GM12878 (cell line): ENCODE measurements at regions not wholly inside any gene's neighbourhood (a gene's known extent, or its start where the extent isn't known, plus 50 kb on each side); places are given as distances from the start of the nearest gene placed in this dataset.

Experiments used
- ATAC-seq: fragments of 200-7000 bp; cut with Tn5 transposase; 3 replicates; pipeline ENCODE4 v1.9.1; 2020; ENCODE audit warnings: mild to moderate bottlenecking, moderate library complexity
- BruUV-seq: library from RNA; stranded (reverse); fragments of 400-500 nt; replicated peaks from 2 replicates; lab custom pipeline; 2021; lab: Mats Ljungman, UMichigan
- CTCF ChIA-PET: fragments of 300-600 bp; sonication (Branson Sonifier 250); formaldehyde crosslinking; extraction: SDS; loops from one replicate; lab custom pipeline; 2021; ENCODE audit warnings: inconsistent platforms; lab: Yijun Ruan, JAX
- POLR2A ChIA-PET: fragments of 350-600 bp; formaldehyde crosslinking; extraction: SDS; loops from one replicate; lab custom pipeline; 2021; ENCODE audit warnings: inconsistent platforms; lab: Charles Lee
- RAD21 ChIA-PET: fragments of 300-600 bp; sonication (Branson Sonifier 250); formaldehyde crosslinking; loops from one replicate; lab custom pipeline; 2023; ENCODE audit warnings: antibody characterized with exemption; ENCODE audit not compliant: unreplicated experiment; lab: Charles Lee
- SMC1A ChIA-PET: fragments of 300-600 bp; sonication (Branson Sonifier 250); formaldehyde crosslinking; loops from one replicate; lab custom pipeline; 2023; ENCODE audit not compliant: unreplicated experiment, uncharacterized antibody; lab: Charles Lee
- DNase-seq: peaks from one replicate; pipeline ENCODE4 v3.0.0-alpha.2; 2011; ENCODE audit warnings: low read depth, low spot score
- FAIRE-seq: peaks from 3 replicates; lab custom pipeline; 2011; peaks lifted over from hg19 to GRCh38; lab: Jason Lieb, UNC
- H2AFZ ChIP-seq: 2 replicates; pipeline ENCODE4 v1.6.0; 2011; ENCODE audit warnings: low read depth, low read length, control low read depth; ENCODE audit not compliant: control insufficient read depth
- H3K27ac ChIP-seq: 2 replicates; pipeline ENCODE4 v1.5.1; 2011; ENCODE audit warnings: control low read depth; ENCODE audit not compliant: control insufficient read depth, insufficient read depth
- H3K27me3 ChIP-seq, 2 experiments: replicated peaks in 1 of 2; 2 replicates each; pipeline versions ENCODE4 v1.6.0 to v1.6.1; 2011; ENCODE audit warnings: low read length in 1 of 2; ENCODE audit not compliant: control insufficient read depth in 2 of 2, insufficient read depth in 2 of 2
- H3K36me3 ChIP-seq, 2 experiments: 2 replicates each; pipeline ENCODE4 v1.5.1; 2011; ENCODE audit warnings: low read length in 1 of 2; ENCODE audit not compliant: control insufficient read depth in 2 of 2, insufficient read depth in 2 of 2
- H3K4me1 ChIP-seq: 2 replicates; pipeline ENCODE4 v1.6.1; 2011; ENCODE audit warnings: mild to moderate bottlenecking, low read length, moderate library complexity, mixed read lengths; ENCODE audit not compliant: control insufficient read depth, insufficient read depth
- H3K4me2 ChIP-seq: 2 replicates; pipeline ENCODE4 v1.6.0; 2011; ENCODE audit warnings: control low read depth; ENCODE audit not compliant: control insufficient read depth, insufficient read depth
- H3K4me3 ChIP-seq: fragments of 200-600 bp; sonication (generic); 2 replicates; pipeline ENCODE4 v1.5.1; 2016
- H3K79me2 ChIP-seq: 2 replicates; pipeline ENCODE4 v1.6.0; 2011; ENCODE audit warnings: low read length; ENCODE audit not compliant: control insufficient read depth, insufficient read depth
- H3K9ac ChIP-seq: 2 replicates; pipeline ENCODE4 v1.8.0; 2011; ENCODE audit warnings: low read length, control low read depth, mixed read lengths; ENCODE audit not compliant: control insufficient read depth, insufficient read depth
- H3K9me3 ChIP-seq: replicated peaks from 3 replicates; pipeline ENCODE4 v1.5.1; 2011; ENCODE audit warnings: mild to moderate bottlenecking, low read length; ENCODE audit not compliant: control insufficient read depth, insufficient read depth
- H4K20me1 ChIP-seq: 2 replicates; pipeline ENCODE4 v1.6.0; 2011; ENCODE audit not compliant: control insufficient read depth, insufficient read depth
- BRCA1 ChIP-seq: IDR thresholded peaks from 2 replicates; pipeline ENCODE4 v1.6.1; 2011; ENCODE audit warnings: low read depth, low read length, improper control_type of control experiment
- CEBPB ChIP-seq, 2 experiments: fragments of 150-350 bp in 1 of 2; IDR thresholded peaks; 2 replicates each; pipeline ENCODE4 v1.6.1; 2012 to 2014; ENCODE audit warnings: low read depth in 2 of 2, low read length in 2 of 2, borderline replicate concordance in 1 of 2, inconsistent platforms in 1 of 2
- JUNB ChIP-seq: IDR thresholded peaks from 2 replicates; pipeline ENCODE4 v1.6.1; 2016; ENCODE audit warnings: antibody characterized with exemption, mild to moderate bottlenecking
- NFXL1 ChIP-seq: fragments of 450-650 bp; IDR thresholded peaks from 2 replicates; pipeline ENCODE4 v1.6.1; 2017; ENCODE audit warnings: antibody characterized with exemption, mild to moderate bottlenecking, borderline replicate concordance
- NR2F1 ChIP-seq: fragments of 450-650 bp; conservative IDR thresholded peaks from 2 replicates; pipeline ENCODE4 v1.6.1; 2017; ENCODE audit warnings: mild to moderate bottlenecking
- RB1 ChIP-seq: fragments of 450-650 bp; formaldehyde crosslinking; IDR thresholded peaks from 2 replicates; pipeline ENCODE4 v1.6.1; 2017; ENCODE audit warnings: mild to moderate bottlenecking, borderline replicate concordance
- ZBTB33 ChIP-seq: fragments of 450-650 bp; IDR thresholded peaks from 2 replicates; pipeline ENCODE4 v1.6.1; 2017; ENCODE audit warnings: mild to moderate bottlenecking
- WGBS: methylation state at CpG from one replicate; pipeline ENCODE4 v1.1.6; 2016; ENCODE audit warnings: low lambda C conversion rate; ENCODE audit not compliant: insufficient replicate concordance, insufficient coverage; ENCODE audit errors: missing lambda C conversion rate; 5-methylcytosine and 5-hydroxymethylcytosine counted together
- in situ Hi-C: fragments of 300-500 bp; cut with MboI; formaldehyde crosslinking; loops from 9 replicates; pipeline ENCODE4 v1.14.3; 2018; ENCODE audit warnings: mixed read lengths
- intact Hi-C: fragments of 100-400 bp; cut with micrococcal nuclease; formaldehyde crosslinking; loops from one replicate; pipeline ENCODE4 v1.14.2; 2022; ENCODE audit not compliant: unreplicated experiment

GRCh38 chr3:78077842-78078241 lies 1037.9 kb downstream of the ROBO2 start:
- ChIA-PET RAD21 (no interaction called here), CTCF (no interaction called here), SMC1A (no interaction called here), POLR2A (no interaction called here)
- Histone ChIP-seq H3K27ac (no peak overlapping the region), H3K27me3 (no peaks in the 10 kb centered on the region; a peak in 1 of 4 replicates), H3K4me1 (no peaks in the 10 kb centered on the region), H4K20me1 (no peaks in the 10 kb centered on the region), H3K79me2 (no peaks in the 10 kb centered on the region), H3K4me2 (no peak overlapping the region), H3K9me3 (no peaks in the 10 kb centered on the region), H2AFZ (no peak overlapping the region), H3K4me3 (no peak overlapping the region), H3K9ac (no peak overlapping the region), H3K36me3 (no peaks in the 10 kb centered on the region)
- ATAC-seq: peak; percentile 61
- in situ Hi-C loops: no loop called here
- DNase-seq: no peak
- no peak for TF ChIP-seq RB1
- peak; percentile 25; the same call in 1 of the 2 replicates for TF ChIP-seq JUNB
- whole genome bisulfite sequencing: 3% methylated on average over 2 of the region's 2 CpGs
- no peak for FAIRE-seq
- BruUV-seq: no TSS peak
- intact Hi-C loops: no loop called here

- Histone ChIP-seq H3K4me1 (no peaks in the 10 kb centered on the region), H3K9me3 (no peaks in the 10 kb centered on the region), H3K27ac (no peak overlapping the region), H4K20me1 (no peaks in the 10 kb centered on the region), H3K4me2 (no peak overlapping the region), H2AFZ (no peak overlapping the region), H3K79me2 (no peaks in the 10 kb centered on the region), H3K36me3 (no peaks in the 10 kb centered on the region), H3K4me3 (no peak overlapping the region), H3K27me3 (no peaks in the 10 kb centered on the region; a peak in 1 of 4 replicates), H3K9ac (no peak overlapping the region)
- SMC1A ChIA-PET: interaction anchor here (1.4 kb wide), 1 partner anchor 30 kb away, joined by 3 read pairs; no protein-coding TSS in a partner anchor
- POLR2A ChIA-PET: no interaction called here
- in situ Hi-C loops (no loop called here), intact Hi-C loops (no loop called here)
- ATAC-seq (no peak), FAIRE-seq (no peak), DNase-seq (no peak)
- RAD21 ChIA-PET: no interaction called here
- no TSS peak for BruUV-seq
- CTCF ChIA-PET: no interaction called here
- no peak for TF ChIP-seq NFXL1
- no peak for TF ChIP-seq ZBTB33
- TF ChIP-seq NR2F1: no peak
- TF ChIP-seq BRCA1: no peak
- TF ChIP-seq CEBPB (IDR thresholded peaks at IDR 0.05; ENCODE audit: borderline replicate concordance in 1 of 2, low read depth in 2 of 2, low read length in 2 of 2): no peak
These were observed 1039.6 kb downstream of the ROBO2 start for GRCh38 chr3:78079514-78079913.
